ENCODE measurements at regions not wholly inside any gene's neighbourhood (a gene's known extent, or its start where the extent isn't known, plus 50 kb on each side); places are given as distances from the start of the nearest gene placed in this dataset.

DNA sequence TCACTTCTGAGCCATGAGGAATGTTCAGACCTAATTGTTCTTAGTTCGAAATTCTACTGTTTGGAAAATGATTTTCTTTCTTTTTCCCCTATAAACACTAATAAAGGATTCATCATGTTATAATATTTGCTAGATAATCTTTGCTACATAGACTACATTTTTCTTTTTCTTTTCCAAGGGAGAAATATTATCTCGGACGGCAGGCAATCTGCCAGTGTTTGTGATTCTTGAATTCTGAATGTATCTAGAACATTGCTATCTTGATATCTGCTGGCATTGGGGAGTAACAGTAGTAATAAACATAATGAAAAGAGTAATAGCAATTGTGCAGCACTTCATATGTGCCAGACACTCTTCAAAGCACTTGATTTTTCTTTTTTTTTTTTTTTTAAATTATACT lies 107.7 kb upstream of the ZNF32 start:
- TF ChIP-seq, protein P1, sequence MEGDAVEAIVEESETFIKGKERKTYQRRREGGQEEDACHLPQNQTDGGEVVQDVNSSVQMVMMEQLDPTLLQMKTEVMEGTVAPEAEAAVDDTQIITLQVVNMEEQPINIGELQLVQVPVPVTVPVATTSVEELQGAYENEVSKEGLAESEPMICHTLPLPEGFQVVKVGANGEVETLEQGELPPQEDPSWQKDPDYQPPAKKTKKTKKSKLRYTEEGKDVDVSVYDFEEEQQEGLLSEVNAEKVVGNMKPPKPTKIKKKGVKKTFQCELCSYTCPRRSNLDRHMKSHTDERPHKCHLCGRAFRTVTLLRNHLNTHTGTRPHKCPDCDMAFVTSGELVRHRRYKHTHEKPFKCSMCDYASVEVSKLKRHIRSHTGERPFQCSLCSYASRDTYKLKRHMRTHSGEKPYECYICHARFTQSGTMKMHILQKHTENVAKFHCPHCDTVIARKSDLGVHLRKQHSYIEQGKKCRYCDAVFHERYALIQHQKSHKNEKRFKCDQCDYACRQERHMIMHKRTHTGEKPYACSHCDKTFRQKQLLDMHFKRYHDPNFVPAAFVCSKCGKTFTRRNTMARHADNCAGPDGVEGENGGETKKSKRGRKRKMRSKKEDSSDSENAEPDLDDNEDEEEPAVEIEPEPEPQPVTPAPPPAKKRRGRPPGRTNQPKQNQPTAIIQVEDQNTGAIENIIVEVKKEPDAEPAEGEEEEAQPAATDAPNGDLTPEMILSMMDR (IDR thresholded peaks at IDR 0.05) = no peak
- TF ChIP-seq POLR2A (IDR thresholded peaks at IDR 0.05) = no peak
